PC-3 (cell line): ENCODE measurements at regions not wholly inside any gene's neighbourhood (a gene's known extent, or its start where the extent isn't known, plus 50 kb on each side); places are given as distances from the start of the nearest gene placed in this dataset.

Experiments used
- ATAC-seq: fragments of 200-7000 bp; cut with Tn5 transposase; 2 replicates; pipeline ENCODE4 v1.9.1; 2020; ENCODE audit warnings: mild to moderate bottlenecking, moderate library complexity
- BruUV-seq: library from RNA; stranded (reverse); fragments of 400-500 nt; replicated peaks from 2 replicates; lab custom pipeline; 2021; lab: Mats Ljungman, UMichigan
- CTCF ChIA-PET: fragments of 300-600 bp; sonication (Branson Sonifier 250); formaldehyde crosslinking; loops from one replicate; lab custom pipeline; 2022; ENCODE audit warnings: antibody characterized with exemption; lab: Charles Lee
- POLR2A ChIA-PET: fragments of 300-600 bp; sonication (Branson Sonifier 250); formaldehyde crosslinking; loops from one replicate; lab custom pipeline; 2022; ENCODE audit warnings: antibody characterized with exemption; ENCODE audit not compliant: unreplicated experiment; lab: Charles Lee
- DNase-seq: peaks from one replicate; pipeline ENCODE4 v3.0.0-alpha.2; 2015
- H2AFZ ChIP-seq: fragments of 300-600 bp; sonication (generic); 2 replicates; pipeline ENCODE4 v1.6.0; 2016; ENCODE audit warnings: antibody characterized with exemption, low read length
- H3F3A ChIP-seq: fragments of 300-600 bp; sonication (generic); one replicate; pipeline ENCODE4 v1.6.0; 2017; ENCODE audit warnings: antibody characterized with exemption, low read length, control low read depth, mild to moderate bottlenecking; ENCODE audit not compliant: unreplicated experiment
- H3K27ac ChIP-seq: fragments of 300-600 bp; sonication (generic); 2 replicates; pipeline ENCODE4 v1.5.1; 2016; ENCODE audit warnings: mild to moderate bottlenecking, low read length
- H3K27me3 ChIP-seq: fragments of 300-600 bp; sonication (generic); 2 replicates; pipeline ENCODE4 v1.6.1; 2016; ENCODE audit warnings: low read length, mixed read lengths
- H3K36me3 ChIP-seq: fragments of 300-600 bp; sonication (generic); 2 replicates; pipeline ENCODE4 v1.6.1; 2016; ENCODE audit warnings: low read depth, mixed run types, low read length, mixed read lengths
- H3K4me1 ChIP-seq: fragments of 300-600 bp; sonication (generic); 2 replicates; pipeline ENCODE4 v1.5.1; 2016; ENCODE audit warnings: low read length; ENCODE audit not compliant: insufficient read depth
- H3K4me2 ChIP-seq: fragments of 300-600 bp; sonication (generic); 2 replicates; pipeline ENCODE4 v1.6.0; 2016; ENCODE audit warnings: low read length
- H3K4me3 ChIP-seq: fragments of 300-600 bp; sonication (generic); 2 replicates; pipeline ENCODE4 v1.5.1; 2016; ENCODE audit warnings: mild to moderate bottlenecking, low read length, mixed read lengths
- H3K79me2 ChIP-seq: fragments of 300-600 bp; sonication (generic); 2 replicates; pipeline ENCODE4 v1.6.1; 2017; ENCODE audit warnings: low read length, mixed read lengths
- H3K9ac ChIP-seq: fragments of 300-600 bp; sonication (generic); 2 replicates; pipeline ENCODE4 v1.6.0; 2016; ENCODE audit warnings: mild to moderate bottlenecking, low read length
- H3K9me2 ChIP-seq: fragments of 300-600 bp; sonication (generic); replicated peaks from 2 replicates; pipeline ENCODE4 v1.6.1; 2016; ENCODE audit warnings: mixed run types, low read length, mixed read lengths
- H3K9me3 ChIP-seq: fragments of 300-600 bp; sonication (generic); 2 replicates; pipeline ENCODE4 v1.6.1; 2016; ENCODE audit warnings: low read length, mixed read lengths
- H4K20me1 ChIP-seq: fragments of 300-600 bp; sonication (generic); 2 replicates; pipeline ENCODE4 v1.6.1; 2016; ENCODE audit warnings: low read length, mixed read lengths
- EZH2 ChIP-seq: fragments of 300-600 bp; sonication (generic); IDR thresholded peaks from one replicate; pipeline ENCODE4 v1.6.1; 2017; ENCODE audit warnings: antibody characterized with exemption, mild to moderate bottlenecking, low read length; ENCODE audit not compliant: unreplicated experiment
- EZH2phosphoT487 ChIP-seq: fragments of 300-600 bp; sonication (generic); IDR thresholded peaks from 2 replicates; pipeline ENCODE4 v1.6.1; 2018; ENCODE audit warnings: mild to moderate bottlenecking, antibody characterized with exemption, low read length, borderline replicate concordance
- intact Hi-C: fragments of 100-400 bp; cut with micrococcal nuclease; formaldehyde crosslinking; loops from 2 replicates; pipeline ENCODE4 v1.9.0; 2023
- TF ChIP-seq, protein P1 (sequence below): fragments of 300-600 bp; sonication (generic); conservative IDR thresholded peaks from 2 replicates; pipeline ENCODE4 v1.5.1; 2017; ENCODE audit warnings: antibody characterized with exemption, low read depth, mild to moderate bottlenecking, low read length

DNA sequence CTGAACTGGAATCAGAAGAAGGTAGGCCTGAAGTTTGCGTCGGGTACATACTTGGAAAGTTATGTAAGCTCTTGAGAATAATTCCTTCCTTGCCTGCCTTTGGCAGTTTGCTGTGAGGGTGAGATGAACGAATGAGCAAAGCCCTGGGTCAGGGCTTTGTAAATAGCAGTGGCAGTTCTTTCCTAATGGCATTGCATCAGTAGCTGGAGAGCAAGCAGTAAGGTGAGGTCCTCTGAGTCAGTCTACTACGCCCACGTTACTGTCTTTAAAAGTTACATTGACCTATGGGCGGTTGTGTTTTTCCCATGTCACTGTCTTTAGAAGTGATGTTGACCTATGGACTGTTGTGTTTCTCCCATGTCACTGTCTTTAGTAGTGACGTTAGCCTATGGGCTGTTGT is 179.1 kb upstream of the E2F8 start:
- CTCF ChIA-PET, result no interaction called here
- Histone ChIP-seq H3K4me2 (0 out of 2 replicates have a peak overlapping the region, but pooled peaks have one; percentile 22), H3K27me3 (no peaks in the 10 kb centered on the region), H3K9me2 (no peaks in the 10 kb centered on the region), H3K36me3 (no peaks in the 10 kb centered on the region), H3K4me1 (peaks cover 12% of the 10 kb centered on the region; the same call in 1 of the 2 replicates), H3F3A (no peaks in the 10 kb centered on the region), H3K9me3 (no peaks in the 10 kb centered on the region), H2AFZ (no peak overlapping the region), H3K9ac (no peak overlapping the region), H3K79me2 (no peaks in the 10 kb centered on the region), H3K27ac (peak overlapping the region; percentile 35; the same call in 1 of the 2 replicates), H4K20me1 (no peaks in the 10 kb centered on the region), H3K4me3 (no peak overlapping the region)
- BruUV-seq, result no TSS peak
- POLR2A ChIA-PET, result no interaction called here
- intact Hi-C loops, result no loop called here
- ATAC-seq (no peak), DNase-seq (peak; percentile 51)
- TF ChIP-seq EZH2phosphoT487, result no peak
- no peak for TF ChIP-seq EZH2
- TF ChIP-seq, protein P1, sequence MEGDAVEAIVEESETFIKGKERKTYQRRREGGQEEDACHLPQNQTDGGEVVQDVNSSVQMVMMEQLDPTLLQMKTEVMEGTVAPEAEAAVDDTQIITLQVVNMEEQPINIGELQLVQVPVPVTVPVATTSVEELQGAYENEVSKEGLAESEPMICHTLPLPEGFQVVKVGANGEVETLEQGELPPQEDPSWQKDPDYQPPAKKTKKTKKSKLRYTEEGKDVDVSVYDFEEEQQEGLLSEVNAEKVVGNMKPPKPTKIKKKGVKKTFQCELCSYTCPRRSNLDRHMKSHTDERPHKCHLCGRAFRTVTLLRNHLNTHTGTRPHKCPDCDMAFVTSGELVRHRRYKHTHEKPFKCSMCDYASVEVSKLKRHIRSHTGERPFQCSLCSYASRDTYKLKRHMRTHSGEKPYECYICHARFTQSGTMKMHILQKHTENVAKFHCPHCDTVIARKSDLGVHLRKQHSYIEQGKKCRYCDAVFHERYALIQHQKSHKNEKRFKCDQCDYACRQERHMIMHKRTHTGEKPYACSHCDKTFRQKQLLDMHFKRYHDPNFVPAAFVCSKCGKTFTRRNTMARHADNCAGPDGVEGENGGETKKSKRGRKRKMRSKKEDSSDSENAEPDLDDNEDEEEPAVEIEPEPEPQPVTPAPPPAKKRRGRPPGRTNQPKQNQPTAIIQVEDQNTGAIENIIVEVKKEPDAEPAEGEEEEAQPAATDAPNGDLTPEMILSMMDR, result no peak

GRCh38 chr11:19419021-19419750 is 178.4 kb upstream of the E2F8 start:
- Histone ChIP-seq H2AFZ (no peak overlapping the region), H3K4me3 (no peak overlapping the region)
- CTCF ChIA-PET, result no interaction called here

More at GRCh38 chr11:19419021-19419750, 178.4 kb upstream of the E2F8 start:
- no peak for TF ChIP-seq EZH2
- TF ChIP-seq, protein P1, result no peak
- no peak for TF ChIP-seq EZH2phosphoT487
- H3K79me2 ChIP-seq, result no peaks in the 10 kb centered on the region
- ATAC-seq (no peak), DNase-seq (peak; percentile 32)
- no peaks in the 10 kb centered on the region for H3K27me3 ChIP-seq
- BruUV-seq, result no TSS peak
- no peaks in the 10 kb centered on the region for H3K9me3 ChIP-seq
- no peaks in the 10 kb centered on the region for H3K36me3 ChIP-seq
- H4K20me1 ChIP-seq, result no peaks in the 10 kb centered on the region
- H3K4me2 ChIP-seq, result 0 out of 2 replicates have a peak overlapping the region, but pooled peaks have one; percentile 22
- peaks cover 12% of the 10 kb centered on the region; the same call in 1 of the 2 replicates for H3K4me1 ChIP-seq
- peak overlapping the region; percentile 35; the same call in 1 of the 2 replicates for H3K27ac ChIP-seq
- no peaks in the 10 kb centered on the region for H3K9me2 ChIP-seq
- intact Hi-C loops, result no loop called here
- H3F3A ChIP-seq, result no peaks in the 10 kb centered on the region
- no peak overlapping the region for H3K9ac ChIP-seq
- POLR2A ChIA-PET, result no interaction called here
